ENCODE measurements at regions not wholly inside any gene's neighbourhood (a gene's known extent, or its start where the extent isn't known, plus 50 kb on each side); places are given as distances from the start of the nearest gene placed in this dataset.
"Not testable (repeated sequence)": the region's sequence is repeated elsewhere in the genome, so short reads cannot be mapped to it uniquely, and the experiment has no call there.

DNA sequence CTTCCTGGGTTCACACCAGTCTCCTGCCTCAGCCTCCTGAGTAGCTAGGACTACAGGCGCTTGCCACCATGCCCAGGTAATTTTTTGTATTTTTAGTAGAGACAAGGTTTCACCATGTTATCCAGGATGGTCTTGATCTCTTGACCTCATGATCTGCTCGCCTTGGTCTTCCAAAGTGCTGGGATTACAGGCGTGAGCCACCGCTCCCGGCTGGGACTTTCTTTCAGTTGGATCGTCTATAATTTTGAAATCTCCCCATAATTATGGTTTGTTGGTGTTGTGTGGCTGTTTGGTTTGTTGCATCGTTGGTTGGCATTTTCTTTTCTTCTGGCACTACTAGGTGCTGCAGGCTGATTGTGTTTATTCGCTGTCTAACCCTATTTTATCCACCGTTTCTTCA is 343.6 kb upstream of the NPAP1 start:
- TF ChIP-seq, protein P1, sequence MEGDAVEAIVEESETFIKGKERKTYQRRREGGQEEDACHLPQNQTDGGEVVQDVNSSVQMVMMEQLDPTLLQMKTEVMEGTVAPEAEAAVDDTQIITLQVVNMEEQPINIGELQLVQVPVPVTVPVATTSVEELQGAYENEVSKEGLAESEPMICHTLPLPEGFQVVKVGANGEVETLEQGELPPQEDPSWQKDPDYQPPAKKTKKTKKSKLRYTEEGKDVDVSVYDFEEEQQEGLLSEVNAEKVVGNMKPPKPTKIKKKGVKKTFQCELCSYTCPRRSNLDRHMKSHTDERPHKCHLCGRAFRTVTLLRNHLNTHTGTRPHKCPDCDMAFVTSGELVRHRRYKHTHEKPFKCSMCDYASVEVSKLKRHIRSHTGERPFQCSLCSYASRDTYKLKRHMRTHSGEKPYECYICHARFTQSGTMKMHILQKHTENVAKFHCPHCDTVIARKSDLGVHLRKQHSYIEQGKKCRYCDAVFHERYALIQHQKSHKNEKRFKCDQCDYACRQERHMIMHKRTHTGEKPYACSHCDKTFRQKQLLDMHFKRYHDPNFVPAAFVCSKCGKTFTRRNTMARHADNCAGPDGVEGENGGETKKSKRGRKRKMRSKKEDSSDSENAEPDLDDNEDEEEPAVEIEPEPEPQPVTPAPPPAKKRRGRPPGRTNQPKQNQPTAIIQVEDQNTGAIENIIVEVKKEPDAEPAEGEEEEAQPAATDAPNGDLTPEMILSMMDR (IDR thresholded peaks at IDR 0.05) = not testable (repeated sequence)
- not testable (repeated sequence) for TF ChIP-seq POLR2A (IDR thresholded peaks at IDR 0.05)

Data from uterus (tissue), 2 donors.